IMR-90 (cell line): ENCODE measurements at regions not wholly inside any gene's neighbourhood (a gene's known extent, or its start where the extent isn't known, plus 50 kb on each side); places are given as distances from the start of the nearest gene placed in this dataset.

Experiments used
- ATAC-seq: fragments of 200-7000 bp; cut with Tn5 transposase; 2 replicates; pipeline ENCODE4 v1.9.1; 2020; ENCODE audit warnings: low read depth, mild to moderate bottlenecking, moderate library complexity
- BruUV-seq: library from RNA; stranded (reverse); fragments of 400-500 nt; replicated peaks from 2 replicates; lab custom pipeline; 2021; lab: Mats Ljungman, UMichigan
- CTCF ChIA-PET: fragments of 300-600 bp; formaldehyde crosslinking; extraction: SDS; loops from one replicate; lab custom pipeline; 2021; ENCODE audit warnings: antibody characterized with exemption; lab: Yijun Ruan, JAX
- POLR2A ChIA-PET: fragments of 300-600 bp; sonication (Branson Sonifier 250); formaldehyde crosslinking; loops from one replicate; lab custom pipeline; 2022; ENCODE audit warnings: antibody characterized with exemption; ENCODE audit not compliant: unreplicated experiment; lab: Charles Lee
- DNase-seq: peaks from one replicate; pipeline ENCODE4 v3.0.0; 2013
- H2AFZ ChIP-seq: replicated peaks from 2 replicates; pipeline ENCODE3; 2013; ENCODE audit warnings: low read length, mild to moderate bottlenecking; ENCODE audit not compliant: poor library complexity
- H2AK5ac ChIP-seq: 2 replicates; pipeline ENCODE4 v1.6.1; 2013; ENCODE audit warnings: low read depth, low read length, inconsistent platforms
- H2AK9ac ChIP-seq: replicated peaks from 2 replicates; pipeline ENCODE3; 2013; ENCODE audit warnings: mild to moderate bottlenecking, low read depth, low read length, moderate library complexity; ENCODE audit not compliant: poor library complexity
- H2BK120ac ChIP-seq: 2 replicates; pipeline ENCODE4 v1.6.1; 2013; ENCODE audit warnings: low read depth, low read length, inconsistent platforms
- H2BK15ac ChIP-seq: 3 replicates; pipeline ENCODE4 v1.6.1; 2013; ENCODE audit warnings: low read depth, low read length, inconsistent platforms
- H2BK20ac ChIP-seq: 2 replicates; pipeline ENCODE4 v1.6.1; 2013; ENCODE audit warnings: low read depth, mild to moderate bottlenecking, inconsistent platforms, low read length, moderate library complexity
- H2BK5ac ChIP-seq: 2 replicates; pipeline ENCODE4 v1.6.1; 2013; ENCODE audit warnings: mild to moderate bottlenecking, low read depth, low read length, inconsistent platforms; ENCODE audit not compliant: poor library complexity, severe bottlenecking
- H3K14ac ChIP-seq: replicated peaks from 2 replicates; pipeline ENCODE4 v1.6.1; 2013; ENCODE audit warnings: low read depth, low read length, inconsistent platforms
- H3K18ac ChIP-seq: 2 replicates; pipeline ENCODE4 v1.6.1; 2013; ENCODE audit warnings: low read depth, low read length, control low read depth
- H3K23ac ChIP-seq: 2 replicates; pipeline ENCODE4 v1.6.1; 2013; ENCODE audit warnings: low read depth, low read length, inconsistent platforms
- H3K27ac ChIP-seq: 2 replicates; pipeline ENCODE4 v1.5.1; 2013; ENCODE audit warnings: mild to moderate bottlenecking, control low read depth, low read length; ENCODE audit not compliant: insufficient read depth
- H3K27me3 ChIP-seq: 2 replicates; pipeline ENCODE4 v1.6.1; 2013; ENCODE audit warnings: low read length; ENCODE audit not compliant: control insufficient read depth, insufficient read depth
- H3K36me3 ChIP-seq: 2 replicates; pipeline ENCODE4 v1.6.1; 2013; ENCODE audit warnings: low read length, mixed read lengths; ENCODE audit not compliant: control insufficient read depth, insufficient read depth
- H3K4ac ChIP-seq: 2 replicates; pipeline ENCODE4 v1.6.1; 2013; ENCODE audit warnings: low read depth, low read length, inconsistent platforms
- H3K4me1 ChIP-seq: 2 replicates; pipeline ENCODE4 v1.6.1; 2013; ENCODE audit warnings: low read length, mixed read lengths; ENCODE audit not compliant: control insufficient read depth, insufficient read depth
- H3K4me2 ChIP-seq: 2 replicates; pipeline ENCODE4 v1.6.1; 2013; ENCODE audit warnings: low read depth, mild to moderate bottlenecking, control low read depth, low read length, moderate library complexity
- H3K4me3 ChIP-seq: 2 replicates; pipeline ENCODE4 v1.5.1; 2013; ENCODE audit warnings: low read depth, mild to moderate bottlenecking, control low read depth, low read length, moderate library complexity; ENCODE audit not compliant: insufficient read depth
- H3K56ac ChIP-seq: 2 replicates; pipeline ENCODE4 v1.6.1; 2013; ENCODE audit warnings: low read length, inconsistent platforms; ENCODE audit not compliant: insufficient read depth; ENCODE audit errors: extremely low read depth
- H3K79me1 ChIP-seq, 2 experiments: 2 replicates each; pipeline ENCODE4 v1.6.1; 2013; ENCODE audit warnings: low read length in 2 of 2, inconsistent platforms in 1 of 2, low read depth in 1 of 2
- H3K9ac ChIP-seq: 2 replicates; pipeline ENCODE4 v1.6.1; 2013; ENCODE audit warnings: low read depth, low read length, control low read depth
- H3K9me1 ChIP-seq: 2 replicates; pipeline ENCODE4 v1.6.1; 2013; ENCODE audit warnings: low read length, inconsistent platforms; ENCODE audit not compliant: insufficient read depth
- H3K9me3 ChIP-seq: 2 replicates; pipeline ENCODE4 v1.6.1; 2013; ENCODE audit warnings: low read length; ENCODE audit not compliant: control insufficient read depth, insufficient read depth
- H4K20me1 ChIP-seq: 2 replicates; pipeline ENCODE4 v1.6.1; 2013; ENCODE audit warnings: low read length, inconsistent platforms; ENCODE audit not compliant: insufficient read depth
- H4K5ac ChIP-seq: 2 replicates; pipeline ENCODE4 v1.6.1; 2013; ENCODE audit warnings: mild to moderate bottlenecking, low read depth, low read length, control low read depth
- H4K8ac ChIP-seq, 2 experiments: 2 replicates each; pipeline ENCODE4 v1.6.1; 2013; ENCODE audit warnings: low read depth in 2 of 2, low read length in 2 of 2, control low read depth in 1 of 2, inconsistent platforms in 1 of 2
- H4K91ac ChIP-seq: 2 replicates; pipeline ENCODE4 v1.6.1; 2013; ENCODE audit warnings: low read depth, low read length, inconsistent platforms; ENCODE audit not compliant: insufficient read depth
- BHLHE40 ChIP-seq: fragments of 150-350 bp; IDR thresholded peaks from 2 replicates; pipeline ENCODE4 v1.6.1; 2016; ENCODE audit warnings: mild to moderate bottlenecking, low read depth, low read length
- CHD1 ChIP-seq: IDR thresholded peaks from 2 replicates; pipeline ENCODE4 v1.6.1; 2012; ENCODE audit warnings: low read depth, low read length, improper control_type of control experiment
- CTCF ChIP-seq: conservative IDR thresholded peaks from 2 replicates; pipeline ENCODE4 v1.5.1; 2012; ENCODE audit warnings: mild to moderate bottlenecking, low read depth, low read length, improper control_type of control experiment
- ELK1 ChIP-seq: fragments of 150-350 bp; IDR thresholded peaks from 2 replicates; pipeline ENCODE4 v1.6.1; 2016; ENCODE audit warnings: low read depth, mild to moderate bottlenecking, low read length, moderate library complexity, borderline replicate concordance
- FOS ChIP-seq: fragments of 150-350 bp; IDR thresholded peaks from 2 replicates; pipeline ENCODE4 v1.6.1; 2016; ENCODE audit warnings: low read depth, low read length
- MAFK ChIP-seq: IDR thresholded peaks from 2 replicates; pipeline ENCODE4 v1.6.1; 2012; ENCODE audit warnings: low read depth, low read length, improper control_type of control experiment
- MAZ ChIP-seq: IDR thresholded peaks from 2 replicates; pipeline ENCODE4 v1.6.1; 2012; ENCODE audit warnings: low read depth, mild to moderate bottlenecking, low read length, improper control_type of control experiment, moderate library complexity, borderline replicate concordance
- MXI1 ChIP-seq: IDR thresholded peaks from 2 replicates; pipeline ENCODE4 v1.6.1; 2012; ENCODE audit warnings: low read depth, mild to moderate bottlenecking, low read length, moderate library complexity, borderline replicate concordance
- NFE2L2 ChIP-seq: fragments of 150-350 bp; IDR thresholded peaks from 2 replicates; pipeline ENCODE4 v1.6.1; 2016; ENCODE audit warnings: low read depth, mild to moderate bottlenecking, low read length
- POLR2A ChIP-seq: IDR thresholded peaks from 2 replicates; pipeline ENCODE4 v1.6.1; 2012; ENCODE audit warnings: mild to moderate bottlenecking, low read depth, low read length
- RAD21 ChIP-seq: IDR thresholded peaks from 2 replicates; pipeline ENCODE4 v1.6.1; 2012; ENCODE audit warnings: low read length, improper control_type of control experiment
- RCOR1 ChIP-seq: IDR thresholded peaks from 2 replicates; pipeline ENCODE4 v1.6.1; 2012; ENCODE audit warnings: mild to moderate bottlenecking, low read length, improper control_type of control experiment; ENCODE audit not compliant: insufficient replicate concordance
- RFX5 ChIP-seq: IDR thresholded peaks from 2 replicates; pipeline ENCODE4 v1.8.0; 2012; ENCODE audit warnings: low read depth, mild to moderate bottlenecking, low read length, moderate library complexity
- SMC3 ChIP-seq: fragments of 150-350 bp; IDR thresholded peaks from 2 replicates; pipeline ENCODE4 v1.6.1; 2016; ENCODE audit warnings: low read depth, mild to moderate bottlenecking, antibody characterized with exemption, low read length, moderate library complexity
- USF2 ChIP-seq: fragments of 150-350 bp; IDR thresholded peaks from 2 replicates; pipeline ENCODE4 v1.6.1; 2017; ENCODE audit warnings: mild to moderate bottlenecking, antibody characterized with exemption, low read length, low read depth
- WGBS, 2 experiments: methylation state at CpG; one replicate each; pipeline versions ENCODE4 v1.1.5 to v1.1.7; 2013; ENCODE audit warnings: missing lambda C conversion rate in 2 of 2; ENCODE audit not compliant: insufficient read length in 1 of 2; ENCODE audit errors: extremely low coverage in 2 of 2; 5-methylcytosine and 5-hydroxymethylcytosine counted together
- dilution Hi-C: fragments of 300-500 bp; cut with HindIII; formaldehyde crosslinking; loops from one replicate; pipeline ENCODE4 v1.14.3; 2018; ENCODE audit warnings: low sequenced_read_pairs; ENCODE audit not compliant: unreplicated experiment
- in situ Hi-C: fragments of 300-500 bp; cut with MboI; formaldehyde crosslinking; loops from 3 replicates; pipeline ENCODE4 v1.14.3; 2019; ENCODE audit warnings: low sequenced_read_pairs, inconsistent platforms, mixed read lengths
- intact Hi-C: fragments of 100-400 bp; cut with micrococcal nuclease; formaldehyde crosslinking; loops from 2 replicates; pipeline ENCODE4 v1.10.0; 2022

- ChIA-PET POLR2A (no interaction called here), CTCF (interaction anchor here (0.5 to 1.0 kb wide), 2 partner anchors 14 to 113 kb away, joined by 3 to 5 read pairs; no protein-coding TSS in a partner anchor)
- BruUV-seq = no TSS peak
- Histone ChIP-seq H3K4me1 (peaks cover 3% of the 10 kb centered on the region; the same call in 1 of the 2 replicates), H3K14ac (peak overlapping the region; percentile 83), H3K36me3 (no peaks in the 10 kb centered on the region), H3K9ac (no peak overlapping the region), H2BK15ac (peak overlapping the region; percentile 67), H3K79me1 (no peaks in the 10 kb centered on the region), H3K9me3 (no peaks in the 10 kb centered on the region), H2BK5ac (peak overlapping the region; percentile 100), H3K4me3 (no peak overlapping the region), H4K8ac (peak overlapping the region; percentile 27 to 95; a peak in 3 of 4 replicates), H2AK5ac (peak overlapping the region; percentile 55), H2AFZ (no peak overlapping the region), H3K27me3 (no peaks in the 10 kb centered on the region), H3K4ac (peak overlapping the region; percentile 74), H3K4me2 (peak overlapping the region; percentile 69; the same call in 1 of the 2 replicates), H2BK120ac (peak overlapping the region; percentile 99), H3K18ac (peak overlapping the region; percentile 98), H4K5ac (peak overlapping the region; percentile 91; the same call in 1 of the 2 replicates), H2AK9ac (no peak overlapping the region), H3K23ac (peak overlapping the region; percentile 98), H3K56ac (peak overlapping the region; percentile 55), H4K91ac (peak overlapping the region; percentile 90), H2BK20ac (peak overlapping the region; percentile 100), H4K20me1 (no peaks in the 10 kb centered on the region), H3K27ac (peak overlapping the region; percentile 43; the same call in 1 of the 2 replicates), H3K9me1 (no peaks in the 10 kb centered on the region)
- WGBS, 2 experiments = no CpG with 5 or more reads among the region's 4 CpGs
- DNase-seq (peak; percentile 94), ATAC-seq (peak; percentile 89)
- dilution Hi-C loops = no loop called here
- intact Hi-C loops = no loop called here
- in situ Hi-C loops = no loop called here
- no peak for TF ChIP-seq RFX5
- peak; percentile 31; the same call in 1 of the 2 replicates for TF ChIP-seq NFE2L2
- TF ChIP-seq SMC3 = no peak
- TF ChIP-seq MXI1 = no peak
- no peak for TF ChIP-seq CHD1
- no peak for TF ChIP-seq MAZ
- no peak for TF ChIP-seq CTCF
- TF ChIP-seq USF2 = no peak
- peak; percentile 8; the same call in 1 of the 2 replicates for TF ChIP-seq BHLHE40
- TF ChIP-seq FOS = peak; percentile 76
- TF ChIP-seq RAD21 = no peak
- TF ChIP-seq ELK1 = no peak
- TF ChIP-seq MAFK = peak; percentile 28; the same call in 1 of the 2 replicates
- no peak for TF ChIP-seq POLR2A
- no peak for TF ChIP-seq RCOR1
These were observed 344.1 kb downstream of the NR2F1-AS1 start for GRCh38 chr5:93236807-93237421.
